ENCODE measurements at regions not wholly inside any gene's neighbourhood (a gene's known extent, or its start where the extent isn't known, plus 50 kb on each side); places are given as distances from the start of the nearest gene placed in this dataset.

DNA sequence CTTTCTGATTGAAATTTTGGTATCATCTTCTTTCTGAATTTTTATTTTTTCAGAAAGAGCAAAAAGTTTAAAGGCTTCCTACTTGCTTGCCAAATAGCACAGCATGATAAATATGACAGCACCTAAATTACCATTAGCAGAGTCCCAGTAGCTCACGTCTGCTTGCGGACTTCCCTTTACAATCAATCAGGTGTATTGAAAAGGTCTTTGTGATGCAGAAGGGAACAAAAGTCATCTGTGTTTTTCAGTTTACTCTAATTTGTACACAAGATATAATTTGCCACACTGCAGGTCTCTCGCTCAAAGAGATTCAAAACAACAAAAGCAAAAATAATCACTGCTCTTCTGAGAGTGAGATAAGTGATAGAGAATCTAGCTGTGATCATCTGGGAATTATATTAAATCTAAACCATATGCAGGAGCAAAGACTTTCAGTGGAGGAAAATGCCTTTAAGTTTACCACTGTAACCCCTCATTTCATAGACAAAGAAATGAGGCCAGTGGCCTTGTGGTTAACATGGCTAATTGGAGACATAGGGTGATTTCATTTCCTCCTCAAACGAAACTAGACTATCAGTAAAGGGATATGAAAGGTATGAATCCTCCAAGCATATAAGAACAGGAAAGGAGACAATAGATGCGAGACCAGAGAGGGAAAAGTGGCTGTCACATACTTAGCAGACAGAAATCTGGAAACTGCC lies 240.8 kb upstream of the TMPO start (continued):
- TF ChIP-seq, protein P1, sequence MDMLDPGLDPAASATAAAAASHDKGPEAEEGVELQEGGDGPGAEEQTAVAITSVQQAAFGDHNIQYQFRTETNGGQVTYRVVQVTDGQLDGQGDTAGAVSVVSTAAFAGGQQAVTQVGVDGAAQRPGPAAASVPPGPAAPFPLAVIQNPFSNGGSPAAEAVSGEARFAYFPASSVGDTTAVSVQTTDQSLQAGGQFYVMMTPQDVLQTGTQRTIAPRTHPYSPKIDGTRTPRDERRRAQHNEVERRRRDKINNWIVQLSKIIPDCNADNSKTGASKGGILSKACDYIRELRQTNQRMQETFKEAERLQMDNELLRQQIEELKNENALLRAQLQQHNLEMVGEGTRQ (IDR thresholded peaks at IDR 0.05; ENCODE audit: borderline replicate concordance, low read depth, low read length), result no peak
- TF ChIP-seq ZBED1 (IDR thresholded peaks at IDR 0.05; ENCODE audit: borderline replicate concordance) (peak; percentile 75; the same call in 1 of the 2 replicates), CBX3 (IDR thresholded peaks at IDR 0.05; ENCODE audit: borderline replicate concordance, low read depth) (no peak), TCF12 (IDR thresholded peaks at IDR 0.05; ENCODE audit: low read depth, low read length) (no peak), MTA2 (IDR thresholded peaks at IDR 0.05; ENCODE audit: low read depth) (peak; percentile 99), CBFB (IDR thresholded peaks at IDR 0.05; ENCODE audit: low read depth) (peak; percentile 81), TCF7 (IDR thresholded peaks at IDR 0.05; ENCODE audit: borderline replicate concordance) (0 out of 2 replicates have a peak, but pooled peaks have one; percentile 12), NR2F1 (conservative IDR thresholded peaks at IDR 0.05) (peak; percentile 89), BMI1 (IDR thresholded peaks at IDR 0.05; ENCODE audit: borderline replicate concordance) (peak; percentile 84; the same call in 1 of the 2 replicates), RAD21 (IDR thresholded peaks at IDR 0.05; ENCODE audit: insufficient read depth, low read depth, low read length) (no peak), POLR2AphosphoS2 (IDR thresholded peaks at IDR 0.05; ENCODE audit: low read depth, low read length) (no peak), HDAC6 (IDR thresholded peaks at IDR 0.05; ENCODE audit: unreplicated experiment) (no peak), ZZZ3 (IDR thresholded peaks at IDR 0.05; ENCODE audit: control insufficient read depth, insufficient read length, low read depth) (no peak), CHD2 (IDR thresholded peaks at IDR 0.05; ENCODE audit: borderline replicate concordance, low read depth, low read length) (no peak), MEF2B (IDR thresholded peaks at IDR 0.05; ENCODE audit: partially characterized antibody, poor library complexity, severe bottlenecking) (peak; percentile 91), SIX5 (IDR thresholded peaks at IDR 0.05; ENCODE audit: low read depth, low read length, severe bottlenecking) (no peak)
- TF ChIP-seq, protein P2, sequence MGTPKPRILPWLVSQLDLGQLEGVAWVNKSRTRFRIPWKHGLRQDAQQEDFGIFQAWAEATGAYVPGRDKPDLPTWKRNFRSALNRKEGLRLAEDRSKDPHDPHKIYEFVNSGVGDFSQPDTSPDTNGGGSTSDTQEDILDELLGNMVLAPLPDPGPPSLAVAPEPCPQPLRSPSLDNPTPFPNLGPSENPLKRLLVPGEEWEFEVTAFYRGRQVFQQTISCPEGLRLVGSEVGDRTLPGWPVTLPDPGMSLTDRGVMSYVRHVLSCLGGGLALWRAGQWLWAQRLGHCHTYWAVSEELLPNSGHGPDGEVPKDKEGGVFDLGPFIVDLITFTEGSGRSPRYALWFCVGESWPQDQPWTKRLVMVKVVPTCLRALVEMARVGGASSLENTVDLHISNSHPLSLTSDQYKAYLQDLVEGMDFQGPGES (IDR thresholded peaks at IDR 0.05), result no peak
- TF ChIP-seq, protein P3, sequence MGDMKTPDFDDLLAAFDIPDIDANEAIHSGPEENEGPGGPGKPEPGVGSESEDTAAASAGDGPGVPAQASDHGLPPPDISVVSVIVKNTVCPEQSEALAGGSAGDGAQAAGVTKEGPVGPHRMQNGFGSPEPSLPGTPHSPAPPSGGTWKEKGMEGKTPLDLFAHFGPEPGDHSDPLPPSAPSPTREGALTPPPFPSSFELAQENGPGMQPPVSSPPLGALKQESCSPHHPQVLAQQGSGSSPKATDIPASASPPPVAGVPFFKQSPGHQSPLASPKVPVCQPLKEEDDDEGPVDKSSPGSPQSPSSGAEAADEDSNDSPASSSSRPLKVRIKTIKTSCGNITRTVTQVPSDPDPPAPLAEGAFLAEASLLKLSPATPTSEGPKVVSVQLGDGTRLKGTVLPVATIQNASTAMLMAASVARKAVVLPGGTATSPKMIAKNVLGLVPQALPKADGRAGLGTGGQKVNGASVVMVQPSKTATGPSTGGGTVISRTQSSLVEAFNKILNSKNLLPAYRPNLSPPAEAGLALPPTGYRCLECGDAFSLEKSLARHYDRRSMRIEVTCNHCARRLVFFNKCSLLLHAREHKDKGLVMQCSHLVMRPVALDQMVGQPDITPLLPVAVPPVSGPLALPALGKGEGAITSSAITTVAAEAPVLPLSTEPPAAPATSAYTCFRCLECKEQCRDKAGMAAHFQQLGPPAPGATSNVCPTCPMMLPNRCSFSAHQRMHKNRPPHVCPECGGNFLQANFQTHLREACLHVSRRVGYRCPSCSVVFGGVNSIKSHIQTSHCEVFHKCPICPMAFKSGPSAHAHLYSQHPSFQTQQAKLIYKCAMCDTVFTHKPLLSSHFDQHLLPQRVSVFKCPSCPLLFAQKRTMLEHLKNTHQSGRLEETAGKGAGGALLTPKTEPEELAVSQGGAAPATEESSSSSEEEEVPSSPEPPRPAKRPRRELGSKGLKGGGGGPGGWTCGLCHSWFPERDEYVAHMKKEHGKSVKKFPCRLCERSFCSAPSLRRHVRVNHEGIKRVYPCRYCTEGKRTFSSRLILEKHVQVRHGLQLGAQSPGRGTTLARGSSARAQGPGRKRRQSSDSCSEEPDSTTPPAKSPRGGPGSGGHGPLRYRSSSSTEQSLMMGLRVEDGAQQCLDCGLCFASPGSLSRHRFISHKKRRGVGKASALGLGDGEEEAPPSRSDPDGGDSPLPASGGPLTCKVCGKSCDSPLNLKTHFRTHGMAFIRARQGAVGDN (IDR thresholded peaks at IDR 0.05), result peak; percentile 24; the same call in 1 of the 2 replicates
- TF ChIP-seq, protein P4, sequence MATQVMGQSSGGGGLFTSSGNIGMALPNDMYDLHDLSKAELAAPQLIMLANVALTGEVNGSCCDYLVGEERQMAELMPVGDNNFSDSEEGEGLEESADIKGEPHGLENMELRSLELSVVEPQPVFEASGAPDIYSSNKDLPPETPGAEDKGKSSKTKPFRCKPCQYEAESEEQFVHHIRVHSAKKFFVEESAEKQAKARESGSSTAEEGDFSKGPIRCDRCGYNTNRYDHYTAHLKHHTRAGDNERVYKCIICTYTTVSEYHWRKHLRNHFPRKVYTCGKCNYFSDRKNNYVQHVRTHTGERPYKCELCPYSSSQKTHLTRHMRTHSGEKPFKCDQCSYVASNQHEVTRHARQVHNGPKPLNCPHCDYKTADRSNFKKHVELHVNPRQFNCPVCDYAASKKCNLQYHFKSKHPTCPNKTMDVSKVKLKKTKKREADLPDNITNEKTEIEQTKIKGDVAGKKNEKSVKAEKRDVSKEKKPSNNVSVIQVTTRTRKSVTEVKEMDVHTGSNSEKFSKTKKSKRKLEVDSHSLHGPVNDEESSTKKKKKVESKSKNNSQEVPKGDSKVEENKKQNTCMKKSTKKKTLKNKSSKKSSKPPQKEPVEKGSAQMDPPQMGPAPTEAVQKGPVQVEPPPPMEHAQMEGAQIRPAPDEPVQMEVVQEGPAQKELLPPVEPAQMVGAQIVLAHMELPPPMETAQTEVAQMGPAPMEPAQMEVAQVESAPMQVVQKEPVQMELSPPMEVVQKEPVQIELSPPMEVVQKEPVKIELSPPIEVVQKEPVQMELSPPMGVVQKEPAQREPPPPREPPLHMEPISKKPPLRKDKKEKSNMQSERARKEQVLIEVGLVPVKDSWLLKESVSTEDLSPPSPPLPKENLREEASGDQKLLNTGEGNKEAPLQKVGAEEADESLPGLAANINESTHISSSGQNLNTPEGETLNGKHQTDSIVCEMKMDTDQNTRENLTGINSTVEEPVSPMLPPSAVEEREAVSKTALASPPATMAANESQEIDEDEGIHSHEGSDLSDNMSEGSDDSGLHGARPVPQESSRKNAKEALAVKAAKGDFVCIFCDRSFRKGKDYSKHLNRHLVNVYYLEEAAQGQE (IDR thresholded peaks at IDR 0.05; ENCODE audit: low read depth, low read length), result no peak
- TF ChIP-seq, protein P5, sequence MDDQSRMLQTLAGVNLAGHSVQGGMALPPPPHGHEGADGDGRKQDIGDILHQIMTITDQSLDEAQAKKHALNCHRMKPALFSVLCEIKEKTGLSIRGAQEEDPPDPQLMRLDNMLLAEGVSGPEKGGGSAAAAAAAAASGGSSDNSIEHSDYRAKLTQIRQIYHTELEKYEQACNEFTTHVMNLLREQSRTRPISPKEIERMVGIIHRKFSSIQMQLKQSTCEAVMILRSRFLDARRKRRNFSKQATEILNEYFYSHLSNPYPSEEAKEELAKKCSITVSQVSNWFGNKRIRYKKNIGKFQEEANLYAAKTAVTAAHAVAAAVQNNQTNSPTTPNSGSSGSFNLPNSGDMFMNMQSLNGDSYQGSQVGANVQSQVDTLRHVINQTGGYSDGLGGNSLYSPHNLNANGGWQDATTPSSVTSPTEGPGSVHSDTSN (IDR thresholded peaks at IDR 0.05; ENCODE audit: insufficient replicate concordance, low read depth, low read length), result no peak
